ENCODE measurements at regions not wholly inside any gene's neighbourhood (a gene's known extent, or its start where the extent isn't known, plus 50 kb on each side); places are given as distances from the start of the nearest gene placed in this dataset.

DNA sequence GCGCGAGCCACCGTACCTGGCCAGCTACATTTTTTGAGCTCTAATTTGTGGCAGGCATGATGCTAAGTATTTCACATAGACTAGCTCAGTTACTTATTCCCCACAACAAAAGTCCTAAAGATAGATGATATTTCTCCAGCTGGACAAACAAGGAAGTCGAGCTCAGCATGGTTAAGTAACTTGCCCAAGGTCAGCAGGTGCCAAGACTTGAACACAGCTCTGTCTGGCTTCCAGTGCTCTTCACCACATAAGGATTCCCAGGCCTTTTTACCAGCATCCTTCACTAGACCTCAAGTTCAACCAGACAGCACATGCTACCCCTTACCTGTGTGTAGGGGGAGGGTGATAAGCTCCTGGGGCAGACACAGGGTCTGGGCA is 177.3 kb upstream of the NCAM1 start:
- TF ChIP-seq, protein P1, sequence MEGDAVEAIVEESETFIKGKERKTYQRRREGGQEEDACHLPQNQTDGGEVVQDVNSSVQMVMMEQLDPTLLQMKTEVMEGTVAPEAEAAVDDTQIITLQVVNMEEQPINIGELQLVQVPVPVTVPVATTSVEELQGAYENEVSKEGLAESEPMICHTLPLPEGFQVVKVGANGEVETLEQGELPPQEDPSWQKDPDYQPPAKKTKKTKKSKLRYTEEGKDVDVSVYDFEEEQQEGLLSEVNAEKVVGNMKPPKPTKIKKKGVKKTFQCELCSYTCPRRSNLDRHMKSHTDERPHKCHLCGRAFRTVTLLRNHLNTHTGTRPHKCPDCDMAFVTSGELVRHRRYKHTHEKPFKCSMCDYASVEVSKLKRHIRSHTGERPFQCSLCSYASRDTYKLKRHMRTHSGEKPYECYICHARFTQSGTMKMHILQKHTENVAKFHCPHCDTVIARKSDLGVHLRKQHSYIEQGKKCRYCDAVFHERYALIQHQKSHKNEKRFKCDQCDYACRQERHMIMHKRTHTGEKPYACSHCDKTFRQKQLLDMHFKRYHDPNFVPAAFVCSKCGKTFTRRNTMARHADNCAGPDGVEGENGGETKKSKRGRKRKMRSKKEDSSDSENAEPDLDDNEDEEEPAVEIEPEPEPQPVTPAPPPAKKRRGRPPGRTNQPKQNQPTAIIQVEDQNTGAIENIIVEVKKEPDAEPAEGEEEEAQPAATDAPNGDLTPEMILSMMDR (IDR thresholded peaks at IDR 0.05), result no peak
- TF ChIP-seq POLR2A (IDR thresholded peaks at IDR 0.05), result no peak

Data from vagina (tissue), 2 donors.